K562 (cell line): ENCODE measurements at regions not wholly inside any gene's neighbourhood (a gene's known extent, or its start where the extent isn't known, plus 50 kb on each side); places are given as distances from the start of the nearest gene placed in this dataset.

Experiments used
- ATAC-seq: fragments of 200-7000 bp; cut with Tn5 transposase; 3 replicates; pipeline ENCODE4 v1.9.1; 2020; ENCODE audit warnings: moderate library complexity
- BruUV-seq: library from RNA; stranded (reverse); fragments of 400-500 nt; replicated peaks from 2 replicates; lab custom pipeline; 2021; lab: Mats Ljungman, UMichigan
- CTCF ChIA-PET: fragments of 300-600 bp; formaldehyde crosslinking; extraction: SDS; loops from one replicate; lab custom pipeline; 2021; ENCODE audit warnings: low intra/inter-chr PET ratio; lab: Yijun Ruan, JAX
- POLR2A ChIA-PET: fragments of 300-600, 350-650 bp; sonication (Branson Sonifier 250); formaldehyde crosslinking; extraction: SDS; loops from one replicate; lab custom pipeline; 2021; ENCODE audit warnings: antibody characterized with exemption, inconsistent platforms; lab: Yijun Ruan, JAX
- DNase-seq, 4 experiments: peaks; one replicate each; pipeline versions ENCODE4 v3.0.0 to v3.0.0-alpha.2; 2011 to 2018; ENCODE audit warnings: low spot score in 3 of 4, mixed read lengths in 3 of 4; ENCODE audit errors: extremely low read depth in 1 of 4
- FAIRE-seq: peaks from 2 replicates; lab custom pipeline; 2011; peaks lifted over from hg19 to GRCh38; lab: Jason Lieb, UNC
- H2AFZ ChIP-seq: 2 replicates; pipeline ENCODE4 v1.6.0; 2011; ENCODE audit warnings: low read depth, low read length, control low read depth, inconsistent platforms
- H3K27ac ChIP-seq: fragments of 200-600 bp; 3 replicates; pipeline ENCODE4 v1.8.0; 2011; ENCODE audit warnings: low read depth, mild to moderate bottlenecking, control low read depth, inconsistent platforms, low read length, moderate library complexity, mixed read lengths; ENCODE audit errors: extremely low read depth
- H3K27me3 ChIP-seq, 2 experiments: fragments of 300-600 bp in 1 of 2; 2 replicates in 1 of 2; 3 replicates in 1 of 2; pipeline versions ENCODE4 v1.6.0 to v1.8.0; 2011; ENCODE audit warnings: inconsistent platforms in 2 of 2, low read length in 2 of 2, mild to moderate bottlenecking in 1 of 2, mixed read lengths in 1 of 2, moderate library complexity in 1 of 2; ENCODE audit not compliant: control insufficient read depth in 2 of 2, insufficient read depth in 2 of 2
- H3K36me3 ChIP-seq: fragments of 300-600 bp; 3 replicates; pipeline ENCODE4 v1.8.0; 2011; ENCODE audit warnings: mild to moderate bottlenecking, low read length, inconsistent platforms; ENCODE audit not compliant: control insufficient read depth, insufficient read depth
- H3K4me1 ChIP-seq, 2 experiments: fragments of 200-600 bp in 1 of 2; replicated peaks in 1 of 2; 2 replicates in 1 of 2; 3 replicates in 1 of 2; pipeline versions ENCODE4 v1.5.1 to v1.8.0; 2011; ENCODE audit warnings: inconsistent platforms in 2 of 2, low read length in 2 of 2, mild to moderate bottlenecking in 1 of 2, mixed read lengths in 1 of 2, moderate library complexity in 1 of 2; ENCODE audit not compliant: control insufficient read depth in 2 of 2, insufficient read depth in 2 of 2
- H3K4me2 ChIP-seq: 2 replicates; pipeline ENCODE4 v1.6.1; 2011; ENCODE audit warnings: low read length, control low read depth, inconsistent platforms, mixed read lengths; ENCODE audit not compliant: insufficient read depth
- H3K4me3 ChIP-seq: fragments of 200-600 bp; sonication (generic), shearing (Covaris generic); 2 replicates; pipeline ENCODE4 v1.5.1; 2016; ENCODE audit warnings: control low read depth, inconsistent platforms
- H3K79me2 ChIP-seq: fragments of 200-600 bp; 3 replicates; pipeline ENCODE4 v1.8.0; 2011; ENCODE audit warnings: low read length, inconsistent platforms; ENCODE audit not compliant: control insufficient read depth, insufficient read depth
- H3K9ac ChIP-seq, 2 experiments: 2 replicates each; pipeline versions ENCODE4 v1.6.0 to v1.6.1; 2011; ENCODE audit warnings: low read depth in 2 of 2, low read length in 2 of 2, control low read depth in 1 of 2, inconsistent platforms in 1 of 2, mild to moderate bottlenecking in 1 of 2, mixed read lengths in 1 of 2; ENCODE audit not compliant: insufficient read depth in 1 of 2
- H3K9me1 ChIP-seq: one replicate; pipeline ENCODE4 v1.6.0; 2011; ENCODE audit warnings: inconsistent platforms, mild to moderate bottlenecking, low read length, moderate library complexity; ENCODE audit not compliant: control insufficient read depth, insufficient read depth
- H3K9me3 ChIP-seq: replicated peaks from 2 replicates; pipeline ENCODE4 v1.5.1; 2011; ENCODE audit warnings: low read depth, low read length, inconsistent platforms; ENCODE audit not compliant: control insufficient read depth, insufficient read depth
- H4K20me1 ChIP-seq: replicated peaks from 2 replicates; pipeline ENCODE4 v1.6.1; 2011; ENCODE audit warnings: low read length, inconsistent platforms, mixed read lengths; ENCODE audit not compliant: control insufficient read depth, insufficient read depth
- ADNP ChIP-seq: fragments of 200-800 bp; sonication (Bioruptor generic); IDR thresholded peaks from 2 replicates; pipeline ENCODE4 v1.6.1; 2016; ENCODE audit warnings: missing genetic modification characterization, missing compliant biosample characterization
- BACH1 ChIP-seq: fragments of 200-800 bp; sonication (Bioruptor generic); IDR thresholded peaks from 2 replicates; pipeline ENCODE4 v1.6.1; 2016; ENCODE audit warnings: missing genetic modification characterization, missing compliant biosample characterization
- CBFA2T3 ChIP-seq: fragments of 450-650 bp; IDR thresholded peaks from 2 replicates; pipeline ENCODE4 v1.6.1; 2017
- CBFB ChIP-seq: sonication (generic); formaldehyde crosslinking; IDR thresholded peaks from 2 replicates; pipeline ENCODE4 v1.4.0; 2020; ENCODE audit warnings: mild to moderate bottlenecking, missing genetic modification reagents
- CHD2 ChIP-seq: IDR thresholded peaks from 2 replicates; pipeline ENCODE4 v1.6.1; 2011; ENCODE audit warnings: low read depth, low read length
- E2F3 ChIP-seq: fragments of 250-450 bp; sonication (Bioruptor Pico); IDR thresholded peaks from 2 replicates; pipeline ENCODE4 v1.4.0; 2020; ENCODE audit warnings: mild to moderate bottlenecking
- E2F6 ChIP-seq, 2 experiments: IDR thresholded peaks; 2 replicates each; pipeline ENCODE4 v1.6.1; 2011; ENCODE audit warnings: borderline replicate concordance in 1 of 2, control low read depth in 1 of 2, low read depth in 1 of 2, low read length in 1 of 2, mild to moderate bottlenecking in 1 of 2, mixed read lengths in 1 of 2, moderate library complexity in 1 of 2; ENCODE audit not compliant: insufficient read depth in 1 of 2, insufficient read length in 1 of 2, poor library complexity in 1 of 2, severe bottlenecking in 1 of 2; ENCODE audit errors: extremely low read depth in 1 of 2
- FOXO4 ChIP-seq: fragments of 450-650 bp; formaldehyde crosslinking; IDR thresholded peaks from 2 replicates; pipeline ENCODE4 v1.4.0; 2020; ENCODE audit warnings: mild to moderate bottlenecking, moderate library complexity
- GABPB2 ChIP-seq: fragments of 250-450 bp; sonication (Bioruptor Pico); conservative IDR thresholded peaks from 2 replicates; pipeline ENCODE4 v1.5.1; 2021; ENCODE audit warnings: mild to moderate bottlenecking
- HCFC1 ChIP-seq: IDR thresholded peaks from 2 replicates; pipeline ENCODE4 v1.6.1; 2012; ENCODE audit warnings: low read depth, low read length, improper control_type of control experiment
- MAFF ChIP-seq: IDR thresholded peaks from 2 replicates; pipeline ENCODE4 v1.6.1; 2012; ENCODE audit warnings: low read length, improper control_type of control experiment
- NR3C1 ChIP-seq: sonication (generic); formaldehyde crosslinking; IDR thresholded peaks from 2 replicates; pipeline ENCODE4 v1.8.1; 2022; ENCODE audit warnings: missing genetic modification reagents
- RBM22 ChIP-seq: fragments of 200-400 bp; formaldehyde crosslinking; IDR thresholded peaks from 2 replicates; pipeline ENCODE4 v1.6.1; 2018; ENCODE audit warnings: low read length, low read depth; ENCODE audit not compliant: poor library complexity, severe bottlenecking
- SAP30 ChIP-seq: fragments of 200-600 bp; sonication (generic); IDR thresholded peaks from 2 replicates; pipeline ENCODE4 v1.6.1; 2012; ENCODE audit warnings: borderline replicate concordance, low read depth, mild to moderate bottlenecking, moderate library complexity, low read length, control low read depth, inconsistent platforms; ENCODE audit not compliant: insufficient read depth, poor library complexity, severe bottlenecking
- TARDBP ChIP-seq: fragments of 450-650 bp; IDR thresholded peaks from 2 replicates; pipeline ENCODE4 v1.6.1; 2016
- TBP ChIP-seq: optimal IDR thresholded peaks from 2 replicates; pipeline ENCODE3; 2011; ENCODE audit warnings: low read depth, low read length, improper control_type of control experiment
- ZNF311 ChIP-seq: fragments of 250-450 bp; sonication (Bioruptor Pico); IDR thresholded peaks from 2 replicates; pipeline ENCODE4 v1.4.0; 2020; ENCODE audit warnings: mild to moderate bottlenecking, moderate library complexity
- ZNF57 ChIP-seq: fragments of 450-650 bp; formaldehyde crosslinking; IDR thresholded peaks from 2 replicates; pipeline ENCODE4 v1.4.0; 2020; ENCODE audit warnings: mild to moderate bottlenecking, moderate library complexity
- ZNF79 ChIP-seq: fragments of 250-450 bp; sonication (Bioruptor Pico); IDR thresholded peaks from 2 replicates; pipeline ENCODE4 v1.4.0; 2020; ENCODE audit warnings: low read depth, mild to moderate bottlenecking, moderate library complexity
- WGBS: fragments of 100-300 bp; shearing (Covaris generic); methylation state at CpG from one replicate; pipeline ENCODE4 v1.1.6; 2016; ENCODE audit warnings: low coverage, mixed read lengths; ENCODE audit not compliant: insufficient coverage; ENCODE audit errors: missing lambda C conversion rate; 5-methylcytosine and 5-hydroxymethylcytosine counted together
- in situ Hi-C: fragments of 300-500 bp; cut with MboI; formaldehyde crosslinking; loops from 4 replicates; pipeline ENCODE4 v1.15.0; 2018; ENCODE audit warnings: inconsistent platforms, mixed read lengths
- intact Hi-C: fragments of 100-400 bp; cut with micrococcal nuclease; formaldehyde crosslinking; loops from 2 replicates; pipeline ENCODE4 v1.14.2; 2022

- TF ChIP-seq E2F3 (CRISPR knock-in tag) = no peak
- no peak for TF ChIP-seq TBP
- TF ChIP-seq NR3C1 (CRISPR knock-in tag) = no peak
- TF ChIP-seq BACH1 (tag) = no peak
- no peak for TF ChIP-seq ZNF311 (CRISPR knock-in tag)
These were observed 229.2 kb downstream of the TTLL7 start (continued) for GRCh38 chr1:83769594-83770318.

GRCh38 chr1:83769072-83769471 is 229.9 kb downstream of the TTLL7 start:
- no peak overlapping the region for H3K4me3 ChIP-seq
- no peak for TF ChIP-seq FOXO4 (CRISPR knock-in tag)
- no peak for TF ChIP-seq SAP30
- TF ChIP-seq HCFC1 = no peak
- no peak for TF ChIP-seq CHD2
- no peak for TF ChIP-seq E2F6 (IDR thresholded peaks at IDR 0.05; ENCODE audit: borderline replicate concordance in 1 of 2, extremely low read depth in 1 of 2, insufficient read depth in 1 of 2, insufficient read length in 1 of 2, low read depth in 1 of 2, low read length in 1 of 2, poor library complexity in 1 of 2, severe bottlenecking in 1 of 2)
- TF ChIP-seq ZNF57 = no peak
- no peak for TF ChIP-seq TARDBP
- TF ChIP-seq ADNP (tag) = no peak
- TF ChIP-seq RBM22 = no peak
- TF ChIP-seq GABPB2 (CRISPR knock-in tag) = no peak
- TF ChIP-seq MAFF = no peak
- TF ChIP-seq CBFB (CRISPR knock-in tag) = no peak
- no peak for TF ChIP-seq ZNF79 (CRISPR knock-in tag)
- TF ChIP-seq CBFA2T3 = no peak

More at GRCh38 chr1:83769072-83769471, 229.9 kb downstream of the TTLL7 start:
- Histone ChIP-seq H2AFZ (no peak overlapping the region), H3K79me2 (no peaks in the 10 kb centered on the region), H3K9ac (no peak overlapping the region), H3K27me3 (no peaks in the 10 kb centered on the region), H4K20me1 (no peaks in the 10 kb centered on the region), H3K4me2 (no peak overlapping the region), H3K27ac (no peak overlapping the region), H3K36me3 (no peaks in the 10 kb centered on the region), H3K9me3 (no peaks in the 10 kb centered on the region), H3K9me1 (no peaks in the 10 kb centered on the region), H3K4me1 (no peaks in the 10 kb centered on the region)
- no TSS peak for BruUV-seq
- DNase-seq (no peak), FAIRE-seq (no peak), ATAC-seq (no peak)
- in situ Hi-C loops = no loop called here
- 0% methylated on average over 3 of the region's 3 CpGs for WGBS
- intact Hi-C loops = no loop called here
- POLR2A ChIA-PET = no interaction called here
- CTCF ChIA-PET = no interaction called here
